ENCODE measurements at regions not wholly inside any gene's neighbourhood (a gene's known extent, or its start where the extent isn't known, plus 50 kb on each side); places are given as distances from the start of the nearest gene placed in this dataset.

- no peak for TF ChIP-seq CTCF (conservative IDR thresholded peaks at IDR 0.05)
- peak overlapping the region; percentile 29 for H3K27ac Mint-ChIP-seq
- H3K9me3 Mint-ChIP-seq = no peaks in the 10 kb centered on the region
- DNase-seq (ENCODE audit: extremely low spot score, unreplicated experiment) = no peak
- no peaks in the 10 kb centered on the region for H3K27me3 Mint-ChIP-seq
- no peak overlapping the region for H3K4me3 Mint-ChIP-seq
- peaks cover 23% of the 10 kb centered on the region for H3K4me1 Mint-ChIP-seq (ENCODE audit: unreplicated experiment)
- H3K36me3 Mint-ChIP-seq = no peaks in the 10 kb centered on the region
These were observed 142.1 kb upstream of the COL11A1 start for GRCh38 chr1:103250441-103250861.

- no peak for DNase-seq (ENCODE audit: extremely low spot score, unreplicated experiment)
- Mint-ChIP-seq H3K27me3 (no peaks in the 10 kb centered on the region), H3K4me3 (no peak overlapping the region), H3K27ac (no peak overlapping the region), H3K9me3 (no peaks in the 10 kb centered on the region), H3K36me3 (no peaks in the 10 kb centered on the region), H3K4me1 (ENCODE audit: unreplicated experiment) (peaks cover 23% of the 10 kb centered on the region)
- TF ChIP-seq CTCF (conservative IDR thresholded peaks at IDR 0.05) = no peak
These were observed 140.2 kb upstream of the COL11A1 start for GRCh38 chr1:103248417-103249102.

- Mint-ChIP-seq H3K9me3 (no peaks in the 10 kb centered on the region), H3K4me3 (peak overlapping the region; percentile 27), H3K27me3 (no peaks in the 10 kb centered on the region), H3K4me1 (ENCODE audit: unreplicated experiment) (peaks cover 23% of the 10 kb centered on the region), H3K36me3 (no peaks in the 10 kb centered on the region), H3K27ac (no peak overlapping the region)
- no peak for DNase-seq (ENCODE audit: extremely low spot score, unreplicated experiment)
- no peak for TF ChIP-seq CTCF (conservative IDR thresholded peaks at IDR 0.05)
These were observed 139.2 kb upstream of the COL11A1 start for GRCh38 chr1:103247517-103247916.

GRCh38 chr1:103243481-103243880 is 135.2 kb upstream of the COL11A1 start:
- H3K4me3 Mint-ChIP-seq = no peak overlapping the region
- no peak for TF ChIP-seq CTCF (conservative IDR thresholded peaks at IDR 0.05)
- H3K27ac Mint-ChIP-seq = no peak overlapping the region

GRCh38 chr1:103239034-103239433 is 130.7 kb upstream of the COL11A1 start:
- Mint-ChIP-seq H3K27ac (no peak overlapping the region), H3K9me3 (peaks cover 8% of the 10 kb centered on the region), H3K27me3 (no peaks in the 10 kb centered on the region), H3K4me3 (no peak overlapping the region), H3K36me3 (no peaks in the 10 kb centered on the region), H3K4me1 (ENCODE audit: unreplicated experiment) (no peaks in the 10 kb centered on the region)
- no peak for TF ChIP-seq CTCF (conservative IDR thresholded peaks at IDR 0.05)
- DNase-seq (ENCODE audit: extremely low spot score, unreplicated experiment) = no peak

More at GRCh38 chr1:103243481-103243880, 135.2 kb upstream of the COL11A1 start:
- peaks cover 8% of the 10 kb centered on the region for H3K4me1 Mint-ChIP-seq (ENCODE audit: unreplicated experiment)
- DNase-seq (ENCODE audit: extremely low spot score, unreplicated experiment) = no peak
- H3K36me3 Mint-ChIP-seq = no peaks in the 10 kb centered on the region
- H3K27me3 Mint-ChIP-seq = no peaks in the 10 kb centered on the region
- H3K9me3 Mint-ChIP-seq = no peaks in the 10 kb centered on the region
